Omental fat pad (tissue), 3 donors: ENCODE measurements at regions not wholly inside any gene's neighbourhood (a gene's known extent, or its start where the extent isn't known, plus 50 kb on each side); places are given as distances from the start of the nearest gene placed in this dataset.

Experiments used
- ATAC-seq: fragments of 150-250 bp; one replicate; pipeline ENCODE4 v1.9.1; 2016; ENCODE audit warnings: mild to moderate bottlenecking, moderate library complexity; ENCODE audit not compliant: low FRiP score
- DNase-seq: peaks from one replicate; pipeline ENCODE4 v3.0.0-alpha.2; 2019; ENCODE audit warnings: low spot score
- TF ChIP-seq, protein P1 (sequence below), 3 donors: fragments of 450-650 bp; IDR thresholded peaks; one replicate each; pipeline ENCODE4 v1.5.1; 2016 to 2017; ENCODE audit warnings: antibody characterized with exemption in 3 of 3, mild to moderate bottlenecking in 3 of 3, moderate library complexity in 2 of 3

DNA sequence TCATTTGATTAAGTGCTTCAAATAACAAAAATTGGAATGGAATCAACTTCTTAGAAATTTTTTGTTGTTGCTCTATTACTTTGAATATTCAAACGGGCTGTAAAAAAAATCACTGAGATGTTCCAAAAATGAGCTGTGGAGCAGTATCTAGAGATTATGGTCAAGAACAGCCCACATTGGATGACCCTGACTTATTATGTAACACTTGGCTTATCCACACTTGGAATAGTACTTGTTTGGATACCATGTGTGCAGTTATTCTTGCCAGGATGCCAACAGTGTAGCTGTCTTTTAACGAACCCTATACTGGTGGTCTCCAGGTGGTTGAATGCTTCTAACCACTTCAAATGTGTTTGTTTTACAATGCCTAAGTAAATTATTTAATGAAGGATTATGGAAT, 64.9 kb upstream of the CAMK2D start:
- ATAC-seq (no peak), DNase-seq (no peak)
- TF ChIP-seq, protein P1, sequence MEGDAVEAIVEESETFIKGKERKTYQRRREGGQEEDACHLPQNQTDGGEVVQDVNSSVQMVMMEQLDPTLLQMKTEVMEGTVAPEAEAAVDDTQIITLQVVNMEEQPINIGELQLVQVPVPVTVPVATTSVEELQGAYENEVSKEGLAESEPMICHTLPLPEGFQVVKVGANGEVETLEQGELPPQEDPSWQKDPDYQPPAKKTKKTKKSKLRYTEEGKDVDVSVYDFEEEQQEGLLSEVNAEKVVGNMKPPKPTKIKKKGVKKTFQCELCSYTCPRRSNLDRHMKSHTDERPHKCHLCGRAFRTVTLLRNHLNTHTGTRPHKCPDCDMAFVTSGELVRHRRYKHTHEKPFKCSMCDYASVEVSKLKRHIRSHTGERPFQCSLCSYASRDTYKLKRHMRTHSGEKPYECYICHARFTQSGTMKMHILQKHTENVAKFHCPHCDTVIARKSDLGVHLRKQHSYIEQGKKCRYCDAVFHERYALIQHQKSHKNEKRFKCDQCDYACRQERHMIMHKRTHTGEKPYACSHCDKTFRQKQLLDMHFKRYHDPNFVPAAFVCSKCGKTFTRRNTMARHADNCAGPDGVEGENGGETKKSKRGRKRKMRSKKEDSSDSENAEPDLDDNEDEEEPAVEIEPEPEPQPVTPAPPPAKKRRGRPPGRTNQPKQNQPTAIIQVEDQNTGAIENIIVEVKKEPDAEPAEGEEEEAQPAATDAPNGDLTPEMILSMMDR (IDR thresholded peaks at IDR 0.05): no peak

DNA sequence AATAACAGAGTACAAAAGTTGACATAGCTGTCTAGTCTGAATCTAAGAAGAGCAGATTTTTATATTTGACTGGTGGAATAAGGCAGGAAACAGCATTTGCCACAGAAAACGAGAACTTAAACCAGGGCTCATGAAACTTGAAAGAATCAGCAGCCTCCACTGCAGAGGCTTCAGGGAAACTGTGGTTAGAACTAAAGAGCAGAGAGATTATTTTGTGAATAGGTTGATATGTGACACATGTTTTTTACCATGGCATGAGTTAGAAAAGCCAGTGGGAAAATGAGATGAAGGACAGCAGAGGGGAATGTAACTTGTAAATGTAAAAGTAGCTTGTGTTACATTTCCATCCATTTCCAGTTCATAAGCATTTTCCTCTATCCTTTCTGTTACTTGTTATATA, 63.7 kb upstream of the CAMK2D start:
- ATAC-seq (no peak), DNase-seq (no peak)
- TF ChIP-seq, protein P1 (IDR thresholded peaks at IDR 0.05): no peak

DNA sequence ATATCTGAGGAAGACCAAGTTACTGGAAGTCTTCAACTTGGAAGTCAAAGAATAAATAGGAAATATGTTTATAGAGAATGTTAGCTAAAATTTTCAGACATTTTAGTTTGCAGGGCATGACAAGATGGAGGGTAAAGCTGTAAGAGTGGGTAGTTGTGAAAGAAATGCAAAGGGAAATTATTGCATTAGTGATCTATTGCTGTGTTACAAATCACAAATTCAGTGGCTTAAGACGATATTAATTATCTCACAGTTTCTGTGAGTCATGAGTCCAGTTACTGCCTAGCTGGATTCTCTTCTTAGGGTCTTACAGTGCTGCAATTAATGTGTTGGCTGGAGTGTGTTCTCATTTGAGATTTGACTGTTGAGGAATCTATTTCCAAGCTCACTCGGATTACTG, 62.9 kb upstream of the CAMK2D start:
- TF ChIP-seq, protein P1 (IDR thresholded peaks at IDR 0.05): no peak
- ATAC-seq (no peak), DNase-seq (no peak)

DNA sequence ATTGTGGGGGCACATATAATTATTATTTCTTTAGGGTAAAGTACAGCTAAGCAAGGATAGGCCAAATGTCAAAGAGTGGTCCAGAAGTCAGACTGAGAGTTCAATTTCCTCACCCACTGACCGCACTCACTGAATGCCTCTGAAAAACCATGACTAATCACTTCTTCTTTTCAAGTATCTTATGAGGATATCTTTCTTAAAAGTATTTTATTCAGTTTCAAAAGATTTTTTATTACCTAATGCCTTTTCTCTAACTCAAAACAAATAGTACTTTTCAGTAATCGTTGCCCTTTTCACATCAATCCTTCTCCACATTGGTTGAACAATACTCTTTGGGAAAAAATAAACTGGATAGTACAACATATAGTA, 61.7 kb upstream of the CAMK2D start:
- TF ChIP-seq, protein P1 (IDR thresholded peaks at IDR 0.05): no peak
- peak; percentile 75 for ATAC-seq
- DNase-seq: no peak

DNA sequence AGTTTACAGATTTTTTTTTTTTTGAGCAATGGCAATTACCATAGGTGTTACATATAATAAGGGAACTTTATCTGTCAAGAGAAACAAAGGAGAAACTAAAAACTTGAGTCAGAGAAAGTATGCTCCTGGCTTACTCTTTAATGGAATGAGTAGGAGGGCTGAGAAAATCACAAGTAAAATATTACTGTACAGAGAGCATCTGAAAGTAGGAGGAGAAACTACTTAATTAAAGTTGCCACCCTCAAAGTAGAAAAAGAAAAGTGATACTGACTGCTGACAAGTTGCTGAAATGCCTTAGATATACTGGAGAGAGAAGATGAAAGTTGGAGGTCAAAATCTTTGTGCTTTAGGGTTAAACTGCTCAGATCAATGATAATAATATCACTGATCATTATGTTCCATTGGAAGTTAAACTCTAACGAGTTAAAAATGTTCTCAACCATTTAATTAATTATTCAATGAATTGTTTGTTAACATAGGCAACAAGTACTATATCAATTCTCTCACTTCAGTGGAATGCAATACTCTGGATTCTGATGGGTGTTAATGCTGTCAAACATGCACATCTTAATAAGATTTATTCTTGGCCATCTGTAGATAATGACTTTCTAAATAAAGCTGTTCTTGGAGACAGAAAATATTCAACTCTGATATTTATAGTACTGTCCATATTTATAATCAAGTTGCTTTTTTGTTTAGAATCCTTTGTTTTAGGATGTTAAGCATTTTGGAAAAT, 61.2 kb upstream of the CAMK2D start:
- no peak for DNase-seq
- ATAC-seq: peak; percentile 48
- TF ChIP-seq, protein P1 (IDR thresholded peaks at IDR 0.05): no peak

DNA sequence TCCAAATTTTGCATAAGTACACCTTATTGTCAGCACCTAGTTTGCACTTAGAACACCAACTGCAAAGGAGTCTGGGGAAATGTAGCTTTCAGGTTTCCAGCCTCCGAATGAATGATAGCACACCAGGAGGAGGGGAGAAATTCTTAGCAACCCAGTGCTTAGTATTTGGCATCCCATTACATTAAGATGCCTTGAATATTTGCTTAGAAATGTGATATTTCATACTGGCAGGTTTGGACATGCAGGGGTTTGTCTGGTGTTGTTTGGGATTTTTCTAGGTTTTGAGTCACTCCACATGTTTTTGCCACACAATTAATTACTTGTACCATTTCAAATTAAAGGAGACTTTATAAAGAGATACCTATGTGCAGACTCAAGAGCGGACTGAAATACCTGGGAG, 60.3 kb upstream of the CAMK2D start:
- DNase-seq: no peak
- TF ChIP-seq, protein P1 (IDR thresholded peaks at IDR 0.05): no peak
- ATAC-seq: no peak

DNA sequence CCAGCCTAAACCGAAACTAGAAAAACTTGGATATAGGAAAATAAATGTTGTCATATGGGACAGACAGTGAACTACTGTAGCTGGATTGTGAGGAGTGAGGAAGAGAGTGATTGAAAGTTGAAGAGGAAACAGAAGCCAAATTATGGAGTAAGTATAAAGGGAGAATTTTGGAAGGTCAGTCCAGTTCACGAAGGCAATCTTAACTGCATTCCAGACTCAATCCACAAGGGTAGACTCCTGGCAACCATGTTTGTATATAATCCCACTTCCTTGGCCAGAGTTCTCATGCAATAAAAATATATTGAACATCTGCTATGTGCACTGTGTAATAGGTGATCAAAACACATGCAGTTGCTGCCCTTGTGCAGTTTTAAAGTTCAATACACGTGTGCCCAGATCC, 58.6 kb upstream of the CAMK2D start:
- ATAC-seq: no peak
- TF ChIP-seq, protein P1 (IDR thresholded peaks at IDR 0.05): no peak
- no peak for DNase-seq
